GM08714 (cell line): ENCODE measurements at regions not wholly inside any gene's neighbourhood (a gene's known extent, or its start where the extent isn't known, plus 50 kb on each side); places are given as distances from the start of the nearest gene placed in this dataset.

Experiments used
- H3K4me3 ChIP-seq: fragments of 200-500 bp; sonication (Bioruptor generic); 2 replicates; pipeline ENCODE4 v1.5.1; 2014; ENCODE audit warnings: mild to moderate bottlenecking, low read length, inconsistent platforms
- ZNF274 ChIP-seq: IDR thresholded peaks from 2 replicates; pipeline ENCODE4 v1.6.1; 2012; ENCODE audit warnings: mild to moderate bottlenecking, low read depth, low read length

- TF ChIP-seq ZNF274, result no peak
- no peak overlapping the region for H3K4me3 ChIP-seq
Observed at GRCh38 chr12:61902403-61902802, 357.8 kb upstream of the USP15 start.

- no peak for TF ChIP-seq ZNF274
- H3K4me3 ChIP-seq, result no peak overlapping the region
Observed at GRCh38 chr12:61911113-61911512, 349.1 kb upstream of the USP15 start.

DNA sequence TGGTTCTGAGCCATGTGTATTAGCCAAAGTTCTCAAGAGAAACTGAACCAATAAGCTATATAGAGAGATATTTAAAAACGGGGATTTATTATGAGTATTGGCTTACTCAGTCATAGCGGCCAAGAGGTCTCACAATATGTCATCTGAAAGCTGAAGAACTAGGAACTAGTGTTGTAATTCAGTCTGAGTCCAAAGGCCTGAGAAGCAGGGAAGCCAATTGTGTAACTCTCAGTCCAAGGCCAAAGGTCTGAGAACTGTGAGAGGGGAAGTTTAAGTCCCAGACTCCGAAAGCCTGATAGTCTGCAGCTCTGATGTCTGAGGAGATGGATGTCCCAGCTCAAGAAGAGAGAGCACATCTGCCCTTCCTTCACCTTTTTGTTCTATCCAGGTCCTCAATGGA lies 344.8 kb upstream of the USP15 start:
- TF ChIP-seq ZNF274, result no peak
- no peak overlapping the region for H3K4me3 ChIP-seq

DNA sequence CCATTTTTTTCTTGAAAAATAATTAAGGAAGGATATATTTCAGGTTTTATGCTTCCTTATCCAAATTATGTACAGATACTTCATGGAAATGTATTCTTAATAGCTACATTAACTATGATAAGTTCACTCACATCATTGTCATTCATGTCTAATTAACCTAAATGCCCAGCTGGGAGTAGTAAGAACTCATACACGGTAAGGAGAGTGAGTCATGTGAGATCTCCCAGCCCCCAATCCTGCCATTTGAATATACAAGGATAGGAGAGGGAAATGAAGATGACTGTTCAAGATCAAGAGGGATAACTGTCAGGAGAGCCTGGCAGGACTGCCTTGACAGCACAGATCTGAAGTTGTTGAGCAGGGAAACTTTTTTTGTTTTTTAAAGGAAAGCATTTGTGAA lies 343.4 kb upstream of the USP15 start:
- no peak overlapping the region for H3K4me3 ChIP-seq
- TF ChIP-seq ZNF274, result no peak

- no peak for TF ChIP-seq ZNF274
- no peak overlapping the region for H3K4me3 ChIP-seq
Observed at GRCh38 chr12:61919686-61920085, 340.5 kb upstream of the USP15 start.

GRCh38 chr12:61920230-61920629 lies 340.0 kb upstream of the USP15 start:
- no peak for TF ChIP-seq ZNF274
- H3K4me3 ChIP-seq, result no peak overlapping the region

- no peak overlapping the region for H3K4me3 ChIP-seq
- TF ChIP-seq ZNF274, result no peak
Observed at GRCh38 chr12:61923152-61923551, 337.1 kb upstream of the USP15 start.

DNA sequence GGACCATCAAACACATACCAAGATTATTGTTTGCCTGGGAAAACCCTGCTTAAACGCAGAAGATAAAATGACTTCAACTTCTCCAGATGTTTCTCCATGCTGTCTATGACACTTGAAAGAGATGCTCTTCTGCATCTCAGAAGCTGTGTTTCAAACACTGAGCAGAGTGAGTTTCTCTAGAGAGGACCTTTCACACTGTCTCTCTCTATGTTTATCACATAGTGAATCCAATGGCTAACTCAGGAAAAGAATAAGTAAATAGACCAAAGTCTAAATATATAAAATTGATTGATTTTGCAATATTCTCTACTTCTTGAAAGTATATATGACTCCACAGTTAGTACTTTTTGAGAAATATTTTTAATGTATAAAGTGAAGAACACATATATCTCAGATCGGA lies 325.6 kb upstream of the USP15 start:
- no peak for TF ChIP-seq ZNF274
- no peak overlapping the region for H3K4me3 ChIP-seq

DNA sequence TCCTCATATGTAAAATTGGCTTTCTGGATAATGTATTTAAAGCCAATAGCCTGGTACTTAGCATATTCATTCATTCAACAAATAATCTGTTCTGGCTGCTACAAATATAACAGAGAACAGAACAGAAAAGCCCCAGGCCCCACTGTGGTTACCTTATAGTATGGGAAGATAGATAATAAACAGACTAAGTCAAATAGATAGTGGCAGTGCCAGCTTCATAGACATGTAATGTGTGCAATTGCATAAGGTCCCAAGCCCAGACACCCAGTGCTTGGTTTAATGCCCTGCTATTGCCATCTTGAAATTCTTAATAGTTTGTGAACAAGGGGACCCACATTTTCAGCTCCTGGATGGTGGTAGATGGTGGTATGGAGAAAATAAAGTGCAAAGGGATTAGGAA lies 320.2 kb upstream of the USP15 start:
- H3K4me3 ChIP-seq, result no peak overlapping the region
- TF ChIP-seq ZNF274, result no peak

GRCh38 chr12:61956545-61956944 lies 303.7 kb upstream of the USP15 start:
- H3K4me3 ChIP-seq, result no peak overlapping the region
- no peak for TF ChIP-seq ZNF274

- no peak for TF ChIP-seq ZNF274
- no peak overlapping the region for H3K4me3 ChIP-seq
Observed at GRCh38 chr12:61974461-61974860, 285.7 kb upstream of the USP15 start.

DNA sequence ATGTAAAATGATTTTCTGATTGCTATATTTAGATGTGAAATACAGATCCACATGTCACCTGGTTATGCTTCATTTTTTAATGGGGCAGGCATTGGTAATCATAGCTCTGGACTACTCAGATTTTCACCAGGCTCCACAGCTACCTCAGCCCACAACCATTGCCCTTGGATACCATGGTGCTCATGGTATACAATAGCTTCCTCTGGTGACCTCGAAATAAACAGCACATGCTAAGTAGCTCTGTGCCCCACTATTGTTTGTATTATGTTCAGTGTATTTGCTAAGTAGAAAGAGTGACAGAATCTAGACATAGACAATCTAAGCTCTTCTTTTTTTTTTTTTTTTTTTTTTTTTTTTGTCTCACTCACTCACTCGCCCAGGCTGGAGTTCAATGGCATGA lies 274.4 kb upstream of the USP15 start:
- no peak for TF ChIP-seq ZNF274
- H3K4me3 ChIP-seq, result no peak overlapping the region

DNA sequence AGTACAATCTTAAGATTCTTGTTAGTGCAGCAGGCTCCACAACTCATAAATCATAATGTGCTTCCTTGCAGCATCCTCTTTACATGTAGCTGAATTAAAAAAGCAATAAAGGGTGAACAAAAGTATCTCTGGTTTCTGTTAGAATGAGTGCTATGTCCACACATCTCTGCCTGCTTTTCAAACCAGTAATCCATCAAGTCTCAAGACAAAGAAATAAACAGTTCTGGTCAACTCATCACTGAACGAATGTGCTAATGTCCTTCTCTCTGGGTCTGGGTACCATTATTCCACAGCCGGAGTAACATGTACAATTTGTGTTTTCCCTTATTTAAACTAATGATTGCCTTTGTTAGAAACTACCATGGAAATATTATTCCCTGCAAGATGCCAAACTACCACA lies 273.0 kb upstream of the USP15 start:
- TF ChIP-seq ZNF274, result no peak
- no peak overlapping the region for H3K4me3 ChIP-seq

DNA sequence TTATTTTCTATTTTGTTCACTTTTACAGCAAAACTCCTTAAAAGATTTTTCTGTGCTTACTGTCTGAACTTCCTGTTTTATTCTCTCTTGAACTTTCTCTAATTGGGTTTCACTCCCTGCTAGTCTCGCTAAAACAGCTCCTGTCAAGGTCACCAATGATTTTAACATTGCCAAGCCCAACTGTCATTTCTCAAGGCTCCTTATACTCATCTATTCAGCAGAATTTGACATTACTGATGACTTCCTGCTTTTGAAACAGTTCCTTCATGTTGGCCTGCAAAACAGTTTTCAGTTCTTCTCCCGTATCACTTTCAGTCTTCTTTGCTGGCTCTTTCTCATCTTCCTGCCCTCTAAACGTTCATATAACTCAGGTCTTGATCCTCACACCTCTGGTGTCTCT lies 268.5 kb upstream of the USP15 start:
- TF ChIP-seq ZNF274, result no peak
- H3K4me3 ChIP-seq, result no peak overlapping the region

- H3K4me3 ChIP-seq, result no peak overlapping the region
- TF ChIP-seq ZNF274, result no peak
Observed at GRCh38 chr12:61993734-61994345, 266.4 kb upstream of the USP15 start.

DNA sequence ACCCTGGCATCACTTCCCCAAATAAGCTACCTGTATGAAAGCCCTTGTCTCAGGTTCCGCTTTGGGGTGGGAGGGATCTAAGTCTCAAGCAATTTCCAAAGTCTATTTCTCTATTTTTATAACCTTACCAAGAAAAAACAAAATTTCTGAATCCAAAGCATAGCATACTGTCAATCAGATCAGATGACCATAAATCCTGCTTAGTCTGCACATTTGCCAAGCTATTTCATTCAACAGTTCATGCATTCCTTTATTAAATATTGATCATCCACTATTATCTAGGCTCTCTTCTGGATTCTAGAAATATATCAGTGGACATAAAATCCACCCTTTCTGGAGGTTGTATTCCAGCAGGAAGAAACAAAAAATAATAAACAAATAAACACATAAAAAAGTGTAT lies 263.5 kb upstream of the USP15 start:
- no peak overlapping the region for H3K4me3 ChIP-seq
- TF ChIP-seq ZNF274, result no peak
